Loucy (cell line): ENCODE measurements at regions not wholly inside any gene's neighbourhood (a gene's known extent, or its start where the extent isn't known, plus 50 kb on each side); places are given as distances from the start of the nearest gene placed in this dataset.

Experiments used
- H2AFZ ChIP-seq: fragments of 200-600 bp; sonication (generic); 2 replicates; pipeline ENCODE4 v1.6.0; 2016; ENCODE audit warnings: antibody characterized with exemption, mild to moderate bottlenecking, low read length, moderate library complexity
- H3F3A ChIP-seq: fragments of 200-600 bp; 2 replicates; pipeline ENCODE4 v1.6.0; 2016; ENCODE audit warnings: antibody characterized with exemption, low read depth, mild to moderate bottlenecking
- H3K27me3 ChIP-seq: fragments of 200-600 bp; sonication (generic); 2 replicates; pipeline ENCODE4 v1.6.1; 2014; ENCODE audit warnings: low read length, mild to moderate bottlenecking; ENCODE audit not compliant: insufficient read depth, poor library complexity, severe bottlenecking
- H3K36me3 ChIP-seq: fragments of 200-600 bp; sonication (generic); 2 replicates; pipeline ENCODE4 v1.6.1; 2016; ENCODE audit warnings: low read length; ENCODE audit not compliant: insufficient read depth
- H3K4me1 ChIP-seq: fragments of 200-600 bp; sonication (generic); 2 replicates; pipeline ENCODE4 v1.5.1; 2014; ENCODE audit warnings: low read length, mild to moderate bottlenecking; ENCODE audit not compliant: insufficient read depth, poor library complexity, severe bottlenecking
- H3K4me2 ChIP-seq: fragments of 200-600 bp; sonication (generic); 2 replicates; pipeline ENCODE4 v1.6.0; 2014; ENCODE audit warnings: antibody characterized with exemption, low read length, low read depth, mild to moderate bottlenecking; ENCODE audit not compliant: poor library complexity, severe bottlenecking
- H3K4me3 ChIP-seq: fragments of 200-600 bp; sonication (generic); 2 replicates; pipeline ENCODE4 v1.5.1; 2014; ENCODE audit warnings: low read length, mild to moderate bottlenecking, mixed read lengths; ENCODE audit not compliant: poor library complexity, severe bottlenecking
- H3K79me2 ChIP-seq: fragments of 200-600 bp; sonication (generic); 2 replicates; pipeline ENCODE4 v1.6.1; 2014; ENCODE audit warnings: low read length; ENCODE audit not compliant: insufficient read depth
- H3K9ac ChIP-seq: fragments of 200-600 bp; sonication (generic); 2 replicates; pipeline ENCODE4 v1.6.0; 2014; ENCODE audit warnings: mild to moderate bottlenecking, low read depth, low read length, moderate library complexity; ENCODE audit not compliant: poor library complexity, severe bottlenecking
- H3K9me2 ChIP-seq: fragments of 200-600 bp; sonication (generic); replicated peaks from 2 replicates; pipeline ENCODE4 v1.6.1; 2016; ENCODE audit warnings: low read depth, low read length, mixed read lengths
- H3K9me3 ChIP-seq: fragments of 200-600 bp; sonication (generic); 2 replicates; pipeline ENCODE4 v1.6.1; 2014; ENCODE audit warnings: mild to moderate bottlenecking, antibody characterized with exemption, low read length, low read depth; ENCODE audit not compliant: insufficient read depth
- H4K20me1 ChIP-seq: fragments of 200-600 bp; sonication (generic); 2 replicates; pipeline ENCODE4 v1.6.0; 2014; ENCODE audit warnings: antibody characterized with exemption, low read length, mild to moderate bottlenecking; ENCODE audit not compliant: insufficient read depth, poor library complexity, severe bottlenecking
- EZH2phosphoT487 ChIP-seq: fragments of 200-600 bp; IDR thresholded peaks from 2 replicates; pipeline ENCODE4 v1.6.1; 2018; ENCODE audit warnings: antibody characterized with exemption, mild to moderate bottlenecking, moderate library complexity, borderline replicate concordance
- TF ChIP-seq, protein P1 (sequence below): fragments of 200-600 bp; sonication (generic); conservative IDR thresholded peaks from 2 replicates; pipeline ENCODE4 v1.5.1; 2014; ENCODE audit warnings: mild to moderate bottlenecking, antibody characterized with exemption, low read length

- H2AFZ ChIP-seq, result no peak overlapping the region
- H4K20me1 ChIP-seq, result no peaks in the 10 kb centered on the region
- H3K79me2 ChIP-seq, result no peaks in the 10 kb centered on the region
- H3K9ac ChIP-seq, result no peak overlapping the region
- no peaks in the 10 kb centered on the region for H3F3A ChIP-seq
- H3K27me3 ChIP-seq, result no peaks in the 10 kb centered on the region
- no peaks in the 10 kb centered on the region for H3K9me2 ChIP-seq
- TF ChIP-seq, protein P1, sequence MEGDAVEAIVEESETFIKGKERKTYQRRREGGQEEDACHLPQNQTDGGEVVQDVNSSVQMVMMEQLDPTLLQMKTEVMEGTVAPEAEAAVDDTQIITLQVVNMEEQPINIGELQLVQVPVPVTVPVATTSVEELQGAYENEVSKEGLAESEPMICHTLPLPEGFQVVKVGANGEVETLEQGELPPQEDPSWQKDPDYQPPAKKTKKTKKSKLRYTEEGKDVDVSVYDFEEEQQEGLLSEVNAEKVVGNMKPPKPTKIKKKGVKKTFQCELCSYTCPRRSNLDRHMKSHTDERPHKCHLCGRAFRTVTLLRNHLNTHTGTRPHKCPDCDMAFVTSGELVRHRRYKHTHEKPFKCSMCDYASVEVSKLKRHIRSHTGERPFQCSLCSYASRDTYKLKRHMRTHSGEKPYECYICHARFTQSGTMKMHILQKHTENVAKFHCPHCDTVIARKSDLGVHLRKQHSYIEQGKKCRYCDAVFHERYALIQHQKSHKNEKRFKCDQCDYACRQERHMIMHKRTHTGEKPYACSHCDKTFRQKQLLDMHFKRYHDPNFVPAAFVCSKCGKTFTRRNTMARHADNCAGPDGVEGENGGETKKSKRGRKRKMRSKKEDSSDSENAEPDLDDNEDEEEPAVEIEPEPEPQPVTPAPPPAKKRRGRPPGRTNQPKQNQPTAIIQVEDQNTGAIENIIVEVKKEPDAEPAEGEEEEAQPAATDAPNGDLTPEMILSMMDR, result no peak
- TF ChIP-seq EZH2phosphoT487, result no peak
- H3K4me1 ChIP-seq, result no peaks in the 10 kb centered on the region
- H3K36me3 ChIP-seq, result no peaks in the 10 kb centered on the region
- H3K4me2 ChIP-seq, result no peak overlapping the region
- H3K4me3 ChIP-seq, result no peak overlapping the region
- no peaks in the 10 kb centered on the region for H3K9me3 ChIP-seq
Observed at GRCh38 chr9:19510907-19511306, 102.1 kb downstream of the ACER2 start.
